GM12864 (cell line): ENCODE measurements at regions not wholly inside any gene's neighbourhood (a gene's known extent, or its start where the extent isn't known, plus 50 kb on each side); places are given as distances from the start of the nearest gene placed in this dataset.

Source experiments
- DNase-seq: peaks from one replicate; pipeline ENCODE4 v3.0.0-alpha.2; 2011; ENCODE audit warnings: low read depth
- H3K4me3 ChIP-seq: 2 replicates; pipeline ENCODE4 v1.5.1; 2011; ENCODE audit warnings: mild to moderate bottlenecking, low read depth, low read length, control low read depth
- TF ChIP-seq, protein P1 (sequence below): IDR thresholded peaks from 2 replicates; pipeline ENCODE4 v1.5.1; 2011; ENCODE audit warnings: low read depth, mild to moderate bottlenecking, moderate library complexity, low read length, control low read depth, inconsistent platforms; ENCODE audit errors: missing control alignments

- DNase-seq = no peak
- TF ChIP-seq, protein P1, sequence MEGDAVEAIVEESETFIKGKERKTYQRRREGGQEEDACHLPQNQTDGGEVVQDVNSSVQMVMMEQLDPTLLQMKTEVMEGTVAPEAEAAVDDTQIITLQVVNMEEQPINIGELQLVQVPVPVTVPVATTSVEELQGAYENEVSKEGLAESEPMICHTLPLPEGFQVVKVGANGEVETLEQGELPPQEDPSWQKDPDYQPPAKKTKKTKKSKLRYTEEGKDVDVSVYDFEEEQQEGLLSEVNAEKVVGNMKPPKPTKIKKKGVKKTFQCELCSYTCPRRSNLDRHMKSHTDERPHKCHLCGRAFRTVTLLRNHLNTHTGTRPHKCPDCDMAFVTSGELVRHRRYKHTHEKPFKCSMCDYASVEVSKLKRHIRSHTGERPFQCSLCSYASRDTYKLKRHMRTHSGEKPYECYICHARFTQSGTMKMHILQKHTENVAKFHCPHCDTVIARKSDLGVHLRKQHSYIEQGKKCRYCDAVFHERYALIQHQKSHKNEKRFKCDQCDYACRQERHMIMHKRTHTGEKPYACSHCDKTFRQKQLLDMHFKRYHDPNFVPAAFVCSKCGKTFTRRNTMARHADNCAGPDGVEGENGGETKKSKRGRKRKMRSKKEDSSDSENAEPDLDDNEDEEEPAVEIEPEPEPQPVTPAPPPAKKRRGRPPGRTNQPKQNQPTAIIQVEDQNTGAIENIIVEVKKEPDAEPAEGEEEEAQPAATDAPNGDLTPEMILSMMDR = no peak
- H3K4me3 ChIP-seq = no peak overlapping the region
Measured at GRCh38 chr2:222074674-222075073, 224.1 kb downstream of the PAX3 start.

GRCh38 chr2:222071911-222072310 is 226.9 kb downstream of the PAX3 start:
- TF ChIP-seq, protein P1 = no peak
- no peak overlapping the region for H3K4me3 ChIP-seq
- no peak for DNase-seq

DNA sequence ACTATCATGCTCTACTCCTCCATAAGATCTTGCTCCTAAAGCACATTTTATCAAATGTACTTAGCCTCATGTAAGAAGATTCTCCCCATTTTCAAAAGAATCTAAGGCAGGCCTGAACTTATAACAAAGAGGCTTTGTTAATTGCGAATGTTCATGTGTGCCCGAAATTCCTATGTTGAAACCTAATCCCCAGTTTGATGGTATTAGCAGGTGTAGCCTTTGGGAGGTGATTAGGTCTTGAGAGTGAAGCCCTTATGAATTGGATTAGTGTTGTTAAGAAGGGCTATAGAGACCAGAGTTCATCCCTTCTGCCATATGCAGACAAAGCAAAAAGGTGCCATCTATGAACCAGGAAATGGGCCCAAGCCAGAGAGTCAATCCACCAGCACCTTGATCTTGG is 234.5 kb downstream of the PAX3 start:
- no peak for DNase-seq
- no peak overlapping the region for H3K4me3 ChIP-seq
- TF ChIP-seq, protein P1 = no peak

GRCh38 chr2:222058819-222059445 is 239.9 kb downstream of the PAX3 start:
- no peak for DNase-seq
- H3K4me3 ChIP-seq = no peak overlapping the region
- TF ChIP-seq, protein P1 = no peak

DNA sequence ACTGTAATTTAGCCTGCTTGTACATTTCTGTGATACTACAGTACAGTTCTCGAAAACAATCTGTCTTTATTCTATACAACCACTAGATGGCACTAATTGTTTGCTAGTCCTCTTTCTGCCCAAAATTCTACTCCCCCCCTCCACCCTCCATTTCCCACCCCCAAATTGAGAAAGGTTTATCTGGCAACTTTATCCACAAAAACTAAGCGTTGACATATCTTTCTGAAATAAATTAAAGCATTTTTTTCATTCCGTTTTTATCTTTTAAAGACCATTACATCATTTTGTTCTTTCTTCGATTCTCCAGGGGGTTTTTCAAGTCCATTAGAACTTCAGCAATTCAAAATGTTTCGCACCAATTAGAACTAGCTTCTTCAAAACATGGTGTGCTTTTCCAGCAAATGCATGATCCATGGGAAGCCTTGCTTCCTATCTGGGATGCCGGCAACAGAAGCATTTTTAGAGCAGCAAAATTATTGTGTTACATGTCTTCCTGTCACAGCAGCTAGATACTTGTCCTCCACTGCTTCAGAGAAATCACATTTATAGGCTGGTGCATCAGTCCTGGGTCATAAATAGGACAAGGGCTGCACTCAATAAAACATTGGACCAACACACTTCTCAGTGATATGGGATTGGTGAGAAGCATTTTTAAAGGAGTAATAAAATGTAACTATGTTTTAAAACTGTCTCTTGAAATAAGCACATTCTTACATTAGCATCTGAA is 241.3 kb downstream of the PAX3 start:
- H3K4me3 ChIP-seq = no peak overlapping the region
- TF ChIP-seq, protein P1 = peak; percentile 56
- DNase-seq = no peak

DNA sequence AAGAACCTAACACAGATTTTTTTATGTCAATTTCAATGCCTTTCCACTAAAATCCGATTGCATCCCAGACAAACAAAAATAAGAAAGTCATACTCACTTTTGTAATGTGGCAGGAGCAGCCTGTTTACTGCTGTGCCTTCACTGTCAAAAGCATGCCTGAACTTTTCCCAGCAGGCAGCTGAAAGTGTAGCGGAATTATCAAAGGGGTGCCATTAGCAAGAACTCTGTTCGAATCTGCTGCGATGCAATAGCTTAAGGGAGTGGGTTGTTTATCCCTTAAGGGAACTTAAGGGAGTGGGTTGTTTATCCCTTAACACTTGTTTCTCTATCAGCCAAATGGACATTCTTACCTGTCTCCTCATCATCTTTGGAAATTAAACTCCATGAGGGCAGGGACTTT is 243.5 kb downstream of the PAX3 start:
- DNase-seq = no peak
- H3K4me3 ChIP-seq = no peak overlapping the region
- TF ChIP-seq, protein P1 = no peak

DNA sequence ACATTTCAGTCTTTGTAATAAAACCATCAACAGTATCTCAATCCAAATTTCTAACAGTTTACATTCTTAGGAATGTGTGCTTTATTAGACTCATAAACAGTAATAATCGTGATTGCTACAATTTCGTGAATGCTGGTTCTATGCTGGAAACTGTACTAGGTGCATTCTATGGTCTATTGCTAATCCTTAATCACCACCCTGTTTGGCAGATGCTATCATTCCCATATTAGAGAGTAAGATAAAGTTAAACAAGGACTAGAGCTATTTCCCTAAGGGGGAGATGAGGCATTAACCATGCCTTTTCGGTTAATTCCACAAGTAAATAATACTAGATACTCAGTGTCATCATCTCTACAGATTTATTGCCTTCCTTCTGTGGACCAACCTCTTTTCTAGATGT is 244.0 kb downstream of the PAX3 start:
- TF ChIP-seq, protein P1 = no peak
- DNase-seq = no peak
- no peak overlapping the region for H3K4me3 ChIP-seq
